Sigmoid colon (tissue), 6 donors: ENCODE measurements at regions not wholly inside any gene's neighbourhood (a gene's known extent, or its start where the extent isn't known, plus 50 kb on each side); places are given as distances from the start of the nearest gene placed in this dataset.

Source experiments
- DNase-seq: peaks from one replicate; pipeline ENCODE4 v3.0.0-alpha.2; 2019
- H3K27ac ChIP-seq, 4 donors: fragments of 200-600 bp; sonication (generic); one replicate each; pipeline ENCODE4 v1.5.1; 2016 to 2019; ENCODE audit warnings: mild to moderate bottlenecking in 1 of 4
- H3K27me3 ChIP-seq, 3 donors: fragments of 200-600 bp; sonication (generic); one replicate each; pipeline ENCODE4 v1.5.1; 2019; ENCODE audit warnings: mild to moderate bottlenecking in 1 of 3
- H3K36me3 ChIP-seq, 4 donors: fragments of 200-600 bp; sonication (generic); one replicate each; pipeline ENCODE4 v1.5.1; 2016 to 2019
- H3K4me1 ChIP-seq, 4 donors: fragments of 200-600 bp; sonication (generic); one replicate each; pipeline ENCODE4 v1.5.1; 2017 to 2019
- H3K4me3 ChIP-seq, 4 donors: fragments of 200-600 bp; sonication (generic); one replicate each; pipeline ENCODE4 v1.5.1; 2017 to 2019; ENCODE audit warnings: mild to moderate bottlenecking in 2 of 4, moderate library complexity in 1 of 4
- H3K9me3 ChIP-seq, 4 donors: fragments of 200-600 bp in 3 of 4; sonication (generic) in 3 of 4; one replicate each; pipeline versions ENCODE4 v1.5.1 to v1.6.1; 2013 to 2019
- EP300 ChIP-seq, 4 donors: sonication (generic); formaldehyde crosslinking; IDR thresholded peaks; one replicate each; pipeline ENCODE4 v1.6.1; 2017; ENCODE audit warnings: antibody characterized with exemption in 4 of 4
- POLR2A ChIP-seq, 2 donors: fragments of 450-650 bp; IDR thresholded peaks; one replicate each; pipeline ENCODE4 v1.6.1; 2016; ENCODE audit warnings: antibody characterized with exemption in 2 of 2, mild to moderate bottlenecking in 2 of 2, moderate library complexity in 2 of 2
- POLR2AphosphoS5 ChIP-seq, 4 donors: sonication (generic); formaldehyde crosslinking; IDR thresholded peaks; one replicate each; pipeline ENCODE4 v1.6.1; 2017; ENCODE audit warnings: antibody characterized with exemption in 4 of 4
- WGBS, 2 donors: extraction: QIAGEN DNeasy Blood & Tissue Kit; methylation state at CpG; one replicate each; pipeline ENCODE4 v1.1.7; 2013; 5-methylcytosine and 5-hydroxymethylcytosine counted together
- intact Hi-C: fragments of 100-400 bp; cut with DNase I; formaldehyde crosslinking; loops from one replicate; pipeline ENCODE4 v1.15.1; 2023
- TF ChIP-seq, protein P1 (sequence below), 4 experiments: fragments of 450-650 bp in 3 of 4; fragments of 200-600 bp in 1 of 4; IDR thresholded peaks; one replicate each; pipeline ENCODE4 v1.5.1; 2016 to 2019; ENCODE audit warnings: antibody characterized with exemption in 4 of 4, mild to moderate bottlenecking in 3 of 4, moderate library complexity in 2 of 4
- donor health status: healthy with polysubstance abuse.
- donor health status: healthy.

DNA sequence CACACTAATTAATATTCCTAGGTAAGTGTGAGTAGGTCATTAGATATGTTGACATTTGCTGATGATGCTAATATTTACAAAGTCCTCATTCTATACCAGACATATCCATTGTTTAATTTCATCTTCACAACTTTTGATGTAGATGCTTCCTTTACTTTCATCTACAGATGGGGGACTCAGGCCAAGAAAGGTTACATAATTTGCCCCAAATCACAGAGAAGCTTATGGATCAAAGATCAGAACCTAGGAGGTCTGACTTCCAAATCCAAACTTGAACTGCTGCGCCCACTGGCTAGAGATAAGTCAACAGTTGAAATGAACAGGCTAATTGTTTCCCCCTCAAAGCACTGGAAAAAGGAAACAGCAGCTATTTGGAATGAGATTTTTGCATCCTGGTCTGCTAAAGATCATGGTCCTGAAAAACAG, 95.6 kb upstream of the TMEM178A start:
- intact Hi-C loops = no loop called here
- TF ChIP-seq POLR2AphosphoS5 (IDR thresholded peaks at IDR 0.05) (no peak), EP300 (IDR thresholded peaks at IDR 0.05) (no peak), POLR2A (IDR thresholded peaks at IDR 0.05) (no peak)
- TF ChIP-seq, protein P1, sequence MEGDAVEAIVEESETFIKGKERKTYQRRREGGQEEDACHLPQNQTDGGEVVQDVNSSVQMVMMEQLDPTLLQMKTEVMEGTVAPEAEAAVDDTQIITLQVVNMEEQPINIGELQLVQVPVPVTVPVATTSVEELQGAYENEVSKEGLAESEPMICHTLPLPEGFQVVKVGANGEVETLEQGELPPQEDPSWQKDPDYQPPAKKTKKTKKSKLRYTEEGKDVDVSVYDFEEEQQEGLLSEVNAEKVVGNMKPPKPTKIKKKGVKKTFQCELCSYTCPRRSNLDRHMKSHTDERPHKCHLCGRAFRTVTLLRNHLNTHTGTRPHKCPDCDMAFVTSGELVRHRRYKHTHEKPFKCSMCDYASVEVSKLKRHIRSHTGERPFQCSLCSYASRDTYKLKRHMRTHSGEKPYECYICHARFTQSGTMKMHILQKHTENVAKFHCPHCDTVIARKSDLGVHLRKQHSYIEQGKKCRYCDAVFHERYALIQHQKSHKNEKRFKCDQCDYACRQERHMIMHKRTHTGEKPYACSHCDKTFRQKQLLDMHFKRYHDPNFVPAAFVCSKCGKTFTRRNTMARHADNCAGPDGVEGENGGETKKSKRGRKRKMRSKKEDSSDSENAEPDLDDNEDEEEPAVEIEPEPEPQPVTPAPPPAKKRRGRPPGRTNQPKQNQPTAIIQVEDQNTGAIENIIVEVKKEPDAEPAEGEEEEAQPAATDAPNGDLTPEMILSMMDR (IDR thresholded peaks at IDR 0.05) = no peak
- H3K36me3 ChIP-seq = no peaks in the 10 kb centered on the region
- peak overlapping the region in 1 of 4 donors; percentile 36 for H3K27ac ChIP-seq
- no peaks in the 10 kb centered on the region for H3K9me3 ChIP-seq
- no peak for DNase-seq
- H3K4me3 ChIP-seq = no peak overlapping the region
- no peaks in the 10 kb centered on the region for H3K27me3 ChIP-seq
- 90 to 95% methylated on average over 1 of the region's 1 CpG for WGBS, 2 donors
- peaks cover 0 to 45% (median 32%) of the 10 kb centered on the region in 4 donors for H3K4me1 ChIP-seq

- H3K27ac ChIP-seq = peak overlapping the region in 1 of 4 donors; percentile 36
- 83 to 84% methylated on average over 3 of the region's 3 CpGs for WGBS, 2 donors
- intact Hi-C loops = no loop called here
These were observed 95.1 kb upstream of the TMEM178A start for GRCh38 chr2:39570614-39571013.

GRCh38 chr2:39571111-39571731, 94.5 kb upstream of the TMEM178A start:
- Histone ChIP-seq H3K27ac (peak overlapping the region in 1 of 4 donors; percentile 36), H3K36me3 (no peaks in the 10 kb centered on the region), H3K27me3 (no peaks in the 10 kb centered on the region), H3K9me3 (no peaks in the 10 kb centered on the region), H3K4me1 (peaks cover 0 to 45% (median 32%) of the 10 kb centered on the region in 4 donors), H3K4me3 (no peak overlapping the region)
- 75 to 81% methylated on average over 6 of the region's 6 CpGs for WGBS, 2 donors
- no peak for DNase-seq
- TF ChIP-seq, protein P1 (IDR thresholded peaks at IDR 0.05) = no peak
- intact Hi-C loops = no loop called here

More at GRCh38 chr2:39570614-39571013, 95.1 kb upstream of the TMEM178A start:
- Histone ChIP-seq H3K36me3 (no peaks in the 10 kb centered on the region), H3K4me1 (peaks cover 0 to 45% (median 32%) of the 10 kb centered on the region in 4 donors), H3K9me3 (no peaks in the 10 kb centered on the region), H3K4me3 (no peak overlapping the region), H3K27me3 (no peaks in the 10 kb centered on the region)
- DNase-seq = no peak
- TF ChIP-seq POLR2A (IDR thresholded peaks at IDR 0.05) = no peak
- TF ChIP-seq, protein P1 (IDR thresholded peaks at IDR 0.05) = no peak
- no peak for TF ChIP-seq POLR2AphosphoS5 (IDR thresholded peaks at IDR 0.05)
- no peak for TF ChIP-seq EP300 (IDR thresholded peaks at IDR 0.05)

DNA sequence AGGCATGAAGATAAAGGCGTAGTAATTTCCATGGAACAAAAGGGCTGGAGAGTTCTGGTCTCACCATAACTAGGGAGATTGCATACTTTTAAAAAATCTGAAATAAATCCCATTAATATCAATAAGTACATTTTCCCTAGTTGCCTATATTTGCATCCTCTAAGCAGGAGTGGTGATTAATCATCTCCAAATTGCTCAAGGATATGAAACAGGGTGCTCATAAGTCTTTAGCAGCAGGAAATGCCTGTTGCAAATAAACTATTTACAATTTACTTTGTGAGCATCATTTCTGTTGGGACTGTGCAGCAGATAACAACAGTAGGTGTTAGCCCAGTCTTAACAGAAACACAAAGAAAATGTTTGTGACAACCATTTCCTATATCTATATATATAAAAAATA, 92.4 kb upstream of the TMEM178A start:
- 90 to 96% methylated on average over 1 of the region's 1 CpG for WGBS, 2 donors

More for the DNA sequence above, 92.4 kb upstream of the TMEM178A start:
- Histone ChIP-seq H3K9me3 (no peaks in the 10 kb centered on the region), H3K4me3 (no peak overlapping the region), H3K4me1 (peaks cover 0 to 31% (median 20%) of the 10 kb centered on the region in 4 donors), H3K36me3 (no peaks in the 10 kb centered on the region), H3K27me3 (no peaks in the 10 kb centered on the region), H3K27ac (no peak overlapping the region)
- no peak for DNase-seq
- TF ChIP-seq POLR2A (IDR thresholded peaks at IDR 0.05) = no peak
- TF ChIP-seq POLR2AphosphoS5 (IDR thresholded peaks at IDR 0.05) = no peak
- TF ChIP-seq EP300 (IDR thresholded peaks at IDR 0.05) = no peak
- TF ChIP-seq, protein P1 (IDR thresholded peaks at IDR 0.05) = no peak
- intact Hi-C loops = no loop called here
